ENCODE measurements at regions not wholly inside any gene's neighbourhood (a gene's known extent, or its start where the extent isn't known, plus 50 kb on each side); places are given as distances from the start of the nearest gene placed in this dataset.

GRCh38 chr6:163813979-163814493 lies 399.5 kb downstream of the QKI start:
- DNase-seq, result no peak

DNA sequence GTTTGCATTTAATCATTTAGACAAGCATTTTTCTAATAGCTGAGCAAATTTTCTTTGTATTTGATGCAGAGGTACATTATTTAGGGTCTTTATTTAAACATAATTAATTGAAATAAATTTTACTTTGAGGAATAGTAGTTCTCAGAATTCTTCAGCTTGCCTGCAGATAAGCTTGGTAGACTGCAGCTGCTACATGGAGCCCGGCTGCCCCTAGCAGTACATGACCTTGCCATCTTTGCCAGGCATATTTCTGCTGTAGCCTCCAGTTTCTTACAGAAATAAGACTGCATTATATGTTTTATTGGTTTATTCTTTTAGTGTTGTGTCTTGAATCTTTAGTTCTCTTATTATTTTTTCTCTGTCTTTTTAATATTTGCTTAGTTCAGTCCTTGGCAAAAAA lies 396.8 kb downstream of the QKI start:
- no peak for DNase-seq

GRCh38 chr6:163809364-163809763 lies 394.8 kb downstream of the QKI start:
- DNase-seq, result no peak

- no peak for DNase-seq
These were observed 394.4 kb downstream of the QKI start for GRCh38 chr6:163808871-163809270.

GRCh38 chr6:163808231-163808630 lies 393.7 kb downstream of the QKI start:
- no peak for DNase-seq

DNA sequence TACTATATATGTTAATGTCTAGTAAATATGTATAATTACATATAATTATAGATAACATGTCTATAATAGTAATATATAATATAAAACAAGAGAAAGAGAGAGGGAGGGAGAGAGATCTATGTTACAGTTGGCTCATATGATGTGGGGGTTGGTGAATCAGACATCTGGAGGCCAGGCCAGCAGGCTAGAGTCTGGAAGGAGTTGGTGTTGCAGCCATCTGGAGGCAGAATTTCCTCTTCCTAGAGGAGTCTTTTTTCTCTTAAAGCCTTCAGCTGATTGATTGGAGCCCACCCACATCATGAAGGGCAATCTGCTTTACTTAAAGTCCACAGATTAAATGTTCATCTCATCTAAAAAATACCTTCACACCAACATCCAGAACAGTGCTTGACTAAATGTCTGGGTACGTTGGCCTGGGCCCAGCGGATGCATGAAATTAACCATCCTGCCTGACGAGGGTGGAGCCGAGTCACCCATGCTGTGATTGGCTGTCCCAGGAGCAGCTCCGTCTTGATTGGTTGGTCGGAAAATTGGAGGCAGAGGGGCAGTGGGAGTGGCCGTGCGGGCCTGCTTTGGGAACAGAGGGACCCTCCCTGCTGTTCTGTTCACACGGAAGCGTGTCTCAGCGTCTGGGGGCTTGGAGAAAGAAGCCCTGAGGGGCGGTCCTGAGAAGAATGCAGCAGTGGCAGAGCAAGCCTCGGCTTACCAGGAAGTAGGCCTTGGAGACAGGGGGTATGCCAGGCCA lies 392.4 kb downstream of the QKI start:
- DNase-seq, result no peak

DNA sequence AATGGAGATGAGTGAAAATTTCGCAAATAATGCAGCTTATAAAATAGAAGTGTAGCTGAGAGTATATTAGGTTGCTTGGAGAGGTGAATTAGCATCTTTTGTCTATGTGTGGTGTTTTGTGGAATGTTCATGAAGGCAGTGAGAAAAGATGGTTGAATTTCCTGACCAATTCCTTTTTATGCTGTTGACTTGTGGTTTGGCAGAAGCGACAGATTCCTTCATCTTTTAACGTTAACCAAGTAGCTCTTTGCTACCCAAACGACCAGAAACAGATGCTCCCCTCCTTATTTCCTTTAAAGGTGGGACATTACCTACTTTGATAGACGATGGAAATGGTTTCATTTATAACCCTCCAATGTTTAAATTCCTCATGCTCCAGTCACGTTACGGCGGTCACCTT lies 390.5 kb downstream of the QKI start:
- no peak for DNase-seq

DNA sequence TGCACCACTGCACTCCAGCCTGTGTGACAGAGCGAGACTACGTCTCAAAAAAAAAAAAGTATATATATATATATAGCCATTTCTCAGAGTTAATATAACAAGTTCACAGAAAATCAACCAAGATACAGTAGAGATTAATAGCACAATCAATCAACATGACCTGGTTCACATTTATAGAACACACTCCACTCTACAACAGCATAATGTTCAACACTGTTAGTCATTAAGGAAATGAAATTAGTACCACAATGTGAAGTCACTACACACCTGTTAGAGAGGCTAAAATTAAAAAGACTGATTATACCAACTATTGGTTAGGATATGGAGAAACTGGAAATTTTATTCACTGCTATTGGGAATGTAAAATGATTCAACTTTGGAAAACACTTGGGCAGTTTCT lies 387.7 kb downstream of the QKI start:
- DNase-seq, result no peak

DNA sequence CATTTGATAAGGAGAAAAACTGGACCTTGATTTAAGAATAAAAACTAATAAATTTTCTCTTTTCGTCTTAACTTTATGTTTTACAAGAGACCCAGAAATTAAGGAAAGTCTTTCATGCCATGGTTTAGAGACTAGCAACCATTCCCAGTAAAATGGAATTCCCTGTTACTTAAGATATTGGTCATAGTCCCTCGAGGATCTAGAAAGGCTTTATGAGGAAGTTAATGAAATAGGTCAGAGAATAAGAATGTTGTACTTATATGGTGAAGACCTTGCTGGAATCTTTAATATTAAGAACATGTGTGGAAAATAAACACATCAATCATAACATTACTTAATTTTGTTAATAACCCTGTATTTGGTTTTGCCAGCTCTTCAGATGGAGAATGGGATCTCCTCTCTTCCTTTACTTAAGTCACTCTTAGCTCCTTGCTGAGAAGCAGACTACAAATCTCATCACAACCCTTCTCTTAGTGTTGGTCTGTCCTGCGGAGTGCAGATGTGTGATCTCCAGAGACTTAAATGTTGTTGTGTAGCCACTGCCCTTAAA lies 382.9 kb downstream of the QKI start:
- DNase-seq, result no peak

GRCh38 chr6:163793011-163793983 lies 378.8 kb downstream of the QKI start:
- DNase-seq, result no peak

- DNase-seq, result no peak
These were observed 375.8 kb downstream of the QKI start for GRCh38 chr6:163790266-163790840.

- DNase-seq, result no peak
These were observed 374.8 kb downstream of the QKI start for GRCh38 chr6:163789199-163789810.

- no peak for DNase-seq
These were observed 372.6 kb downstream of the QKI start for GRCh38 chr6:163786995-163787671.

DNA sequence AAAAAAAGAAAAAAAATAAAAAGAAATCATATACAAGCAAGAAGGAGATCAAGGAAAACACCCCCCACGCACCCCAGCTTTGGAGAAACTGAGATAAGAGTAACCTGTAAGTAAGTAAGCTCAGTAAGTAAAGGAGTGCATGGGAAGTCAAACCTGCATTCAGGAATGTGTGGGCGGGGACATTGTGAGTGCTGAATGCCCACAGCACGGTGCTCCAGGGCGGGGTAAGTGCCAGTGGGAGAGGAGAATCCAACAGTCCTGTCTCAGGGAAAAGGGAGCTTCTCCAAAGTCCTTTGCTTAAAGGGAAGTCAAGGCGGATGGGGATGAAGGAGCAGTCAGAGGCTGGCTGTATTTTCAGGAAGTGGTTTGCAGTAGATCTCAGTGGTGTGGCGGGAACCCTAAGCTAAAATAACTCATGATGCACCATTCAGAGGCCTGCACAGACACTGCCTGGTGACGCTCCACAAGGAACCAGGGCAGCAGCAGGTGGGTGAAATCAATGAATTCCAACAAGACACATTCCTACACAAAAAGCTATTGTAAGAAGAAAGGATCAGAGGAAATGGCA lies 368.0 kb downstream of the QKI start:
- DNase-seq, result no peak

DNA sequence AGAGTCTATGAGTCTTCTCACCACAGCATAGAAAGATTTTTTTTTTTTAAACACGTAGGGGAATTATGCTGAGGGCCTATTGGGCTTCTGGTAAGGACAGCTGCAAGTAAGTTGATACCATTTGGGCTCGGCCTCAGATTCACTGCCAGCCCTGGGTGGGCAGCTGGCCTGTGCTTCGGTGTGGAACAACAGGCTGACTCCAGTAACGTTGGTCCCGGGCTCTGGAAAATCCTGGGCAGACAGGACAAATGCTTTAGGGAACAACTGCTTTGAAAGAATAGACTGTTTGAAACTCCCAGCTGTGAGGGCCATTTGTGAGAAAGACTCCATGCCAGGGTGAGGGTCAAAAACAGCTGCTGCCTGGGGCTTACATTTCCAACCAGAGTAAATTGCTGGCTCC lies 366.5 kb downstream of the QKI start:
- DNase-seq, result no peak

- DNase-seq, result no peak
These were observed 365.3 kb downstream of the QKI start for GRCh38 chr6:163779727-163780284.

- no peak for DNase-seq
These were observed 363.2 kb downstream of the QKI start for GRCh38 chr6:163777716-163778115.

DNA sequence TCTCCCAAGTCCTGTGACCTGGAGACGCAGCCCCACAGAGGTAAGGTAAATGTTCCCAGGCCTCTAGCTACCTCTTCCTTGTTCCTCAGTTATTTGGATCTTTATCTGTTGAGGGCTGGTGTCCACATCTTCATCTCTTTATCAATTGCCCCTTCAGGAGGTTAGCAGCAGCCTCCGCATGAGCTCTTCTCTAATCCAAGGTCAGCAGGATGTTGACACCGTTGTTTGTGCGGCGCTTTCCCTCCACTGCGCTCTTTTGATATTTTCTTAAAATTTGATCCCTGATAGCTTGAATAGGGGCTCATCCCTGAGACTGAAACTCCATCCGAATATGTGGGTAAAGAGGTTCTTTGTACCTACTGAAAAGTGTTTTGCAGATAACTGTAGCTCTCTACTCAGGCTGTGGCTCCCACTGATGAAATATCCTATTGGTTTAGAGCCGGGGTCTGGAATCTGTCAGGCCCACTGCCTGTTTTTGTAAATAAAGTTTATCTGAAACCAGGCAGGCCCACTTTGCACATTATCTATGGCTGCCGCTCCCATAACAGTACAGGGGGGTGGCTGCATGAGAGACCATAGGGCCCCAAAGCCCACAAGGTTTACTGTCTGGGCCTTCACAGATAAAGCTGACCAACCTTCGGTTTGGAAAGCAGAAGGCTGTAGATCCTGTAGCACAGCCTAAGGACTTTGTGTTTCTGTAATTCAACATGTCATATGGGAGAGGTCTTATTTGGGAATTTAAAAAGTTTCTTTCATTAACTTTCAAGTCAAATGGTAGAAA lies 362.6 kb downstream of the QKI start:
- DNase-seq, result no peak

- no peak for DNase-seq
These were observed 361.8 kb downstream of the QKI start for GRCh38 chr6:163776196-163776905.

DNA sequence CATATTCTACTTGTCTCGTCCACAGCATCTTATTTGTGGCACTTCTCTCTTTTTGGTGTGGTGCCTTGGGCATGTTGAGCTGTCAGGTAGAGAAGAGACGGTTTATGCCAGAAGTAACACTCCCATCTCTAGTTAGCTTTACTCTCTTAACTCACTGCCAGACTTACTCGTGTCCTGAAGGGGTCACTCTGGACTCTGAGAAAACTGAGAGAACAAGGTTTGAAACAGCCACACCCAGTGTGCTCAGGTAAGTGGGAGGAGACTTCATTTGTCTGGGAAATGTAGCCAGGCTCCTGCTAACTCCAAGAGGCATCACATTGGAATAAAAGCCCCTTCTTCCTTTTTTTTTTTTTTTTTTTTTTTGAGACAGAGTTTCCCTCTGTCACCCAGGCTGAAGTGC lies 360.8 kb downstream of the QKI start:
- DNase-seq, result no peak
